ENCODE measurements at regions not wholly inside any gene's neighbourhood (a gene's known extent, or its start where the extent isn't known, plus 50 kb on each side); places are given as distances from the start of the nearest gene placed in this dataset.

- TF ChIP-seq CTCF (IDR thresholded peaks at IDR 0.05) (no peak), POLR2A (IDR thresholded peaks at IDR 0.05) (no peak), EP300 (IDR thresholded peaks at IDR 0.05) (no peak)
These were observed 569.3 kb upstream of the CCDC179 start for GRCh38 chr11:23429569-23429968.

Data from suprapubic skin (tissue), 3 donors.